Neutrophil (primary cell): ENCODE measurements at regions not wholly inside any gene's neighbourhood (a gene's known extent, or its start where the extent isn't known, plus 50 kb on each side); places are given as distances from the start of the nearest gene placed in this dataset.

Experiments used
- H3K27ac ChIP-seq: fragments of 200-600 bp; sonication (generic); 2 replicates; pipeline ENCODE4 v1.5.1; 2016; ENCODE audit warnings: mild to moderate bottlenecking, moderate library complexity
- H3K27me3 ChIP-seq: fragments of 200-600 bp; sonication (generic); 2 replicates; pipeline ENCODE4 v1.6.0; 2016; ENCODE audit warnings: mild to moderate bottlenecking
- H3K36me3 ChIP-seq: fragments of 200-600 bp; sonication (generic); 2 replicates; pipeline ENCODE4 v1.5.1; 2017
- H3K4me1 ChIP-seq, 2 experiments: fragments of 200-600 bp in 1 of 2; sonication (generic) in 1 of 2; 1 replicate in 1 of 2; 2 replicates in 1 of 2; pipeline versions ENCODE4 v1.5.1 to v1.6.1; 2013 to 2016; ENCODE audit warnings: low read depth in 1 of 2, low read length in 1 of 2, mild to moderate bottlenecking in 1 of 2, moderate library complexity in 1 of 2; ENCODE audit not compliant: control insufficient read depth in 1 of 2, insufficient read depth in 1 of 2
- H3K4me3 ChIP-seq, 2 experiments: fragments of 200-600 bp in 1 of 2; sonication (generic) in 1 of 2; 1 replicate in 1 of 2; 2 replicates in 1 of 2; pipeline ENCODE4 v1.5.1; 2013 to 2016; ENCODE audit warnings: low read depth in 1 of 2, low read length in 1 of 2, mild to moderate bottlenecking in 1 of 2, moderate library complexity in 1 of 2
- H3K9me3 ChIP-seq: fragments of 200-600 bp; sonication (generic); 2 replicates; pipeline ENCODE4 v1.5.1; 2016
- CTCF ChIP-seq: fragments of 200-600 bp; sonication (generic); IDR thresholded peaks from 2 replicates; pipeline ENCODE4 v1.5.1; 2016; ENCODE audit warnings: antibody characterized with exemption

- Histone ChIP-seq H3K36me3 (no peaks in the 10 kb centered on the region), H3K27me3 (no peaks in the 10 kb centered on the region), H3K4me3 (no peak overlapping the region), H3K4me1 (no peaks in the 10 kb centered on the region), H3K27ac (no peak overlapping the region), H3K9me3 (no peaks in the 10 kb centered on the region)
- TF ChIP-seq CTCF, result no peak
Observed at GRCh38 chr1:57927003-57927402, 503.1 kb upstream of the DAB1 start.

- Histone ChIP-seq H3K4me1 (no peaks in the 10 kb centered on the region), H3K4me3 (no peak overlapping the region)
- TF ChIP-seq CTCF, result no peak
Observed at GRCh38 chr1:57926025-57926552, 502.2 kb upstream of the DAB1 start.

GRCh38 chr1:57925226-57925625 is 501.4 kb upstream of the DAB1 start:
- no peak for TF ChIP-seq CTCF
- no peaks in the 10 kb centered on the region for H3K27me3 ChIP-seq
- no peak overlapping the region for H3K27ac ChIP-seq
- no peak overlapping the region for H3K4me3 ChIP-seq
- H3K36me3 ChIP-seq, result no peaks in the 10 kb centered on the region
- H3K4me1 ChIP-seq, result no peaks in the 10 kb centered on the region
- H3K9me3 ChIP-seq, result no peaks in the 10 kb centered on the region

More at GRCh38 chr1:57926025-57926552, 502.2 kb upstream of the DAB1 start:
- no peaks in the 10 kb centered on the region for H3K9me3 ChIP-seq
- no peaks in the 10 kb centered on the region for H3K27me3 ChIP-seq
- no peak overlapping the region for H3K27ac ChIP-seq
- no peaks in the 10 kb centered on the region for H3K36me3 ChIP-seq

GRCh38 chr1:57922130-57922529 is 498.3 kb upstream of the DAB1 start:
- Histone ChIP-seq H3K36me3 (no peaks in the 10 kb centered on the region), H3K4me3 (no peak overlapping the region), H3K4me1 (no peaks in the 10 kb centered on the region), H3K27ac (no peak overlapping the region), H3K27me3 (no peaks in the 10 kb centered on the region), H3K9me3 (no peaks in the 10 kb centered on the region)
- TF ChIP-seq CTCF, result no peak

GRCh38 chr1:57916041-57916440 is 492.2 kb upstream of the DAB1 start:
- Histone ChIP-seq H3K4me1 (no peaks in the 10 kb centered on the region), H3K4me3 (no peak overlapping the region), H3K27me3 (no peaks in the 10 kb centered on the region), H3K36me3 (no peaks in the 10 kb centered on the region), H3K27ac (no peak overlapping the region), H3K9me3 (no peaks in the 10 kb centered on the region)
- TF ChIP-seq CTCF, result no peak

GRCh38 chr1:57911427-57911826 is 487.6 kb upstream of the DAB1 start:
- Histone ChIP-seq H3K27ac (no peak overlapping the region), H3K4me1 (no peaks in the 10 kb centered on the region), H3K27me3 (no peaks in the 10 kb centered on the region), H3K9me3 (no peaks in the 10 kb centered on the region), H3K36me3 (no peaks in the 10 kb centered on the region), H3K4me3 (no peak overlapping the region)
- TF ChIP-seq CTCF, result no peak
